ENCODE measurements at regions not wholly inside any gene's neighbourhood (a gene's known extent, or its start where the extent isn't known, plus 50 kb on each side); places are given as distances from the start of the nearest gene placed in this dataset.

GRCh38 chr1:213720032-213720431 is 267.7 kb upstream of the PROX1 start:
- Mint-ChIP-seq H3K4me1 (ENCODE audit: low read depth, unreplicated experiment) (peaks cover 2% of the 10 kb centered on the region), H3K27ac (ENCODE audit: unreplicated experiment) (no peak overlapping the region), H3K36me3 (ENCODE audit: low read depth, unreplicated experiment) (no peaks in the 10 kb centered on the region), H3K9me3 (ENCODE audit: unreplicated experiment) (peaks cover 2% of the 10 kb centered on the region), H3K4me3 (ENCODE audit: unreplicated experiment) (no peak overlapping the region), H3K27me3 (ENCODE audit: low read depth, unreplicated experiment) (peaks cover 11% of the 10 kb centered on the region)
- Histone ChIP-seq H3K4me2 (ENCODE audit: low read length) (no peak overlapping the region), H3K4me1 (ENCODE audit: insufficient read depth, low read length) (no peaks in the 10 kb centered on the region), H3K79me2 (ENCODE audit: insufficient read depth, low read length) (no peaks in the 10 kb centered on the region), H3K9ac (ENCODE audit: low read length) (no peak overlapping the region), H4K20me1 (ENCODE audit: insufficient read depth, low read length) (no peaks in the 10 kb centered on the region), H3K36me3 (ENCODE audit: insufficient read depth, low read length) (no peaks in the 10 kb centered on the region), H3K27me3 (ENCODE audit: insufficient read depth, low read length) (no peaks in the 10 kb centered on the region), H3K9me3 (ENCODE audit: insufficient read depth, low read depth, low read length) (no peaks in the 10 kb centered on the region), H3K4me3 (ENCODE audit: insufficient read depth, low read depth, low read length) (no peak overlapping the region), H3K27ac (ENCODE audit: low read depth, low read length) (no peak overlapping the region), H2AFZ (ENCODE audit: low read depth, low read length) (no peak overlapping the region)
- TF ChIP-seq, protein P1, sequence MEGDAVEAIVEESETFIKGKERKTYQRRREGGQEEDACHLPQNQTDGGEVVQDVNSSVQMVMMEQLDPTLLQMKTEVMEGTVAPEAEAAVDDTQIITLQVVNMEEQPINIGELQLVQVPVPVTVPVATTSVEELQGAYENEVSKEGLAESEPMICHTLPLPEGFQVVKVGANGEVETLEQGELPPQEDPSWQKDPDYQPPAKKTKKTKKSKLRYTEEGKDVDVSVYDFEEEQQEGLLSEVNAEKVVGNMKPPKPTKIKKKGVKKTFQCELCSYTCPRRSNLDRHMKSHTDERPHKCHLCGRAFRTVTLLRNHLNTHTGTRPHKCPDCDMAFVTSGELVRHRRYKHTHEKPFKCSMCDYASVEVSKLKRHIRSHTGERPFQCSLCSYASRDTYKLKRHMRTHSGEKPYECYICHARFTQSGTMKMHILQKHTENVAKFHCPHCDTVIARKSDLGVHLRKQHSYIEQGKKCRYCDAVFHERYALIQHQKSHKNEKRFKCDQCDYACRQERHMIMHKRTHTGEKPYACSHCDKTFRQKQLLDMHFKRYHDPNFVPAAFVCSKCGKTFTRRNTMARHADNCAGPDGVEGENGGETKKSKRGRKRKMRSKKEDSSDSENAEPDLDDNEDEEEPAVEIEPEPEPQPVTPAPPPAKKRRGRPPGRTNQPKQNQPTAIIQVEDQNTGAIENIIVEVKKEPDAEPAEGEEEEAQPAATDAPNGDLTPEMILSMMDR (IDR thresholded peaks at IDR 0.05; ENCODE audit: insufficient read depth, low read depth, low read length) = no peak
- no peak for TF ChIP-seq EZH2 (IDR thresholded peaks at IDR 0.05; ENCODE audit: insufficient read depth, low read length)
- FAIRE-seq = no peak
- DNase-seq (ENCODE audit: low read depth) = no peak

- H2AFZ ChIP-seq (ENCODE audit: low read depth, low read length) = no peak overlapping the region
- H3K27ac ChIP-seq (ENCODE audit: low read depth, low read length) = no peak overlapping the region
- no peak for TF ChIP-seq EZH2 (IDR thresholded peaks at IDR 0.05; ENCODE audit: insufficient read depth, low read length)
- TF ChIP-seq, protein P1 (IDR thresholded peaks at IDR 0.05; ENCODE audit: insufficient read depth, low read depth, low read length) = no peak
- DNase-seq (ENCODE audit: low read depth) (no peak), FAIRE-seq (no peak)
- H3K36me3 ChIP-seq (ENCODE audit: insufficient read depth, low read length) = no peaks in the 10 kb centered on the region
- H3K4me2 ChIP-seq (ENCODE audit: low read length) = no peak overlapping the region
- no peaks in the 10 kb centered on the region for H3K79me2 ChIP-seq (ENCODE audit: insufficient read depth, low read length)
- no peaks in the 10 kb centered on the region for H4K20me1 ChIP-seq (ENCODE audit: insufficient read depth, low read length)
- Mint-ChIP-seq H3K4me3 (ENCODE audit: unreplicated experiment) (no peak overlapping the region), H3K4me1 (ENCODE audit: low read depth, unreplicated experiment) (peaks cover 10% of the 10 kb centered on the region), H3K9me3 (ENCODE audit: unreplicated experiment) (no peaks in the 10 kb centered on the region), H3K27ac (ENCODE audit: unreplicated experiment) (no peak overlapping the region), H3K27me3 (ENCODE audit: low read depth, unreplicated experiment) (peaks cover 15% of the 10 kb centered on the region), H3K36me3 (ENCODE audit: low read depth, unreplicated experiment) (no peaks in the 10 kb centered on the region)
- H3K4me3 ChIP-seq (ENCODE audit: insufficient read depth, low read depth, low read length) = no peak overlapping the region
- H3K9ac ChIP-seq (ENCODE audit: low read length) = no peak overlapping the region
- no peaks in the 10 kb centered on the region for H3K27me3 ChIP-seq (ENCODE audit: insufficient read depth, low read length)
- H3K4me1 ChIP-seq (ENCODE audit: insufficient read depth, low read length) = no peaks in the 10 kb centered on the region
- H3K9me3 ChIP-seq (ENCODE audit: insufficient read depth, low read depth, low read length) = no peaks in the 10 kb centered on the region
Observed at GRCh38 chr1:213723187-213723586, 264.6 kb upstream of the PROX1 start.

GRCh38 chr1:213724640-213725536 is 262.9 kb upstream of the PROX1 start:
- peaks cover 1% of the 10 kb centered on the region for H3K9me3 Mint-ChIP-seq (ENCODE audit: unreplicated experiment)
- TF ChIP-seq EZH2 (IDR thresholded peaks at IDR 0.05; ENCODE audit: insufficient read depth, low read length) = no peak
- TF ChIP-seq, protein P1 (IDR thresholded peaks at IDR 0.05; ENCODE audit: insufficient read depth, low read depth, low read length) = no peak
- peaks cover 15% of the 10 kb centered on the region for H3K27me3 Mint-ChIP-seq (ENCODE audit: low read depth, unreplicated experiment)
- Histone ChIP-seq H2AFZ (ENCODE audit: low read depth, low read length) (peak overlapping the region; percentile 21), H3K9me3 (ENCODE audit: insufficient read depth, low read depth, low read length) (no peaks in the 10 kb centered on the region), H3K79me2 (ENCODE audit: insufficient read depth, low read length) (no peaks in the 10 kb centered on the region), H3K27me3 (ENCODE audit: insufficient read depth, low read length) (no peaks in the 10 kb centered on the region), H3K9ac (ENCODE audit: low read length) (no peak overlapping the region), H3K36me3 (ENCODE audit: insufficient read depth, low read length) (no peaks in the 10 kb centered on the region), H3K4me2 (ENCODE audit: low read length) (peak overlapping the region; percentile 35), H3K4me1 (ENCODE audit: insufficient read depth, low read length) (no peaks in the 10 kb centered on the region), H3K4me3 (ENCODE audit: insufficient read depth, low read depth, low read length) (no peak overlapping the region), H4K20me1 (ENCODE audit: insufficient read depth, low read length) (no peaks in the 10 kb centered on the region), H3K27ac (ENCODE audit: low read depth, low read length) (no peak overlapping the region)
- peaks cover 10% of the 10 kb centered on the region for H3K4me1 Mint-ChIP-seq (ENCODE audit: low read depth, unreplicated experiment)
- H3K4me3 Mint-ChIP-seq (ENCODE audit: unreplicated experiment) = no peak overlapping the region
- H3K36me3 Mint-ChIP-seq (ENCODE audit: low read depth, unreplicated experiment) = no peaks in the 10 kb centered on the region
- DNase-seq (ENCODE audit: low read depth) (peak; percentile 17), FAIRE-seq (no peak)
- H3K27ac Mint-ChIP-seq (ENCODE audit: unreplicated experiment) = peak overlapping the region; percentile 21
